GM12875 (cell line): ENCODE measurements at regions not wholly inside any gene's neighbourhood (a gene's known extent, or its start where the extent isn't known, plus 50 kb on each side); places are given as distances from the start of the nearest gene placed in this dataset.

Source experiments
- H3K4me3 ChIP-seq: one replicate; pipeline ENCODE4 v1.5.1; 2011; ENCODE audit warnings: low read depth, low read length, control low read depth
- CTCF ChIP-seq: IDR thresholded peaks from 2 replicates; pipeline ENCODE4 v1.5.1; 2011; ENCODE audit warnings: low read depth, mild to moderate bottlenecking, control low read depth, inconsistent platforms, low read length, moderate library complexity, borderline replicate concordance; ENCODE audit not compliant: insufficient read depth

- no peak overlapping the region for H3K4me3 ChIP-seq
- no peak for TF ChIP-seq CTCF
Measured at GRCh38 chr6:135703007-135703406, 148.5 kb upstream of the PDE7B start.

DNA sequence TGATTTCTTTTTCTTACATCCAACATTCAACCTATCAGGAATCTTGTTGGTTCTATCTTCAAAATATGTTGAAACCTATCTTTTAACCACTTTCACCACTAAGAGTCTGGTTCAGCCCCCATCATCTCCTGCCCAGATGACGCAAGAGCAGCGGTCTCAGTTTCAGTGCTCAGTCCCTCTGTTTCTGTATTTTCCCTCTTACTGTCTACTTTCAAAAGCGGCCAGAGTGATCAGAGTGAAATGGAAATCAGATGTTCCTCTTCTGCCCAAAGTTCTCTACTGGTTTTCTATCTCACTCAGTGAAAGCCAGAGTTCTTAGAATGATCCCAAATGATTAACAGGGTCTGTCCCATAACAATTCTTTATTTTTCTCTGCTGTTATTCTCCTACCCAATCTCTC lies 147.9 kb upstream of the PDE7B start:
- no peak overlapping the region for H3K4me3 ChIP-seq
- TF ChIP-seq CTCF = no peak

GRCh38 chr6:135707426-135707825 lies 144.1 kb upstream of the PDE7B start:
- TF ChIP-seq CTCF = no peak
- no peak overlapping the region for H3K4me3 ChIP-seq

DNA sequence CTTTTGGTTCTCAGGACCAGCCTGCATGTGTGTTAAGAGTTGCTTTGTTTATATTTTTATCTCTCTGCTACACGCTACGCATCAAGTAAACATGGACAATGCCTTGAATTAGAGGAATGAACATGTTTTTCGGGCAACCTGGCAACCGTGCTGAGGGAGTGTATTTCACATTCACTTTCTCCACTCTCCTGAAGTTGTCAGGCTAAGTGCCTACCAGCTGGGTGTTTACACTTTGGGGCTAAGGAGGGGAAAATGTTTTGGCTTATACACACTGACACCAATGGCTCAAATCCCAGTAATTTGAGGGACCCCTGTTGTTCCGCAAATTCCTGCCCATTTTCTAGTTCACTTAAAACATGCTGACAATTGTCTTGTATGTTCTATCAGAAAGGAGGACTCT lies 141.5 kb upstream of the PDE7B start:
- H3K4me3 ChIP-seq = no peak overlapping the region
- TF ChIP-seq CTCF = no peak

- H3K4me3 ChIP-seq = no peak overlapping the region
- TF ChIP-seq CTCF = no peak
Measured at GRCh38 chr6:135722190-135722589, 129.3 kb upstream of the PDE7B start.

DNA sequence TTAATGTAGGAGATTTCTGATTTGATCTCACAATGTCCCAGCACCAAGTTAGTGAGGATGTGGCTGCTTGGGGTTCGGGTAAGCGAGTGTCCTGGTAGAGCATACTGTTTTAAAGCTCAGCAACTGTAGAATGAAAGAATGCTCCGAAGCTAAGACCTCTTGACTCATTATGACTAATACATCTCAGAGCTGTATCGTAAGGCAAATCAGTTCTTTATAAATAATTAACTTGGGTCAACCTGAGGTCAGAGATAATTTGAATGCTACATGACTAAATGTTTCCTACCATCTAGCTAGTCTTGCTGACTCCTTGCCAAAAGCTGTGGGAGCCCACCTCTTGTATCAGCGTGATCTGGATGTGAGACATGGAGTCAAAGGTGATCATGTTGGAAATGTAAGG lies 128.8 kb upstream of the PDE7B start:
- H3K4me3 ChIP-seq = no peak overlapping the region
- TF ChIP-seq CTCF = no peak

DNA sequence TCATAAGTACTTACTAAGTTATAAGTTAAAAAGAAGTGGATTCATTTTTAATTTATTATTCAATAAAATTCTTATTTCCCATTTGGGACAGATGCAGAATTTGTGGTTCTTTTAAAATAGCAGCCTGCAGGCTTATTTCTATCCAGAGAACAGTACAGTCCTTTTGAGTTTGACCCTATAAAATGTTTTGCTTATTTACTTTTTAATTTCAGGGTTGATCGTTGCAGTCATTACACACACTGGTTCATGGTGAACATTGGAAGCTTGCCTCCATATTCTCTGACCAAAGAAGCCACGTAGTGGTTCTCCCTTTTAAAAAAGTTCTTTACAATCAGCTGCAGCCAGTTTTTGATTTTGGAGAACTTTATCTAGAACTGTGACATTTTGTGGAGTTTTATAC lies 122.9 kb upstream of the PDE7B start:
- TF ChIP-seq CTCF = no peak
- H3K4me3 ChIP-seq = no peak overlapping the region
